ENCODE measurements at regions not wholly inside any gene's neighbourhood (a gene's known extent, or its start where the extent isn't known, plus 50 kb on each side); places are given as distances from the start of the nearest gene placed in this dataset.

DNA sequence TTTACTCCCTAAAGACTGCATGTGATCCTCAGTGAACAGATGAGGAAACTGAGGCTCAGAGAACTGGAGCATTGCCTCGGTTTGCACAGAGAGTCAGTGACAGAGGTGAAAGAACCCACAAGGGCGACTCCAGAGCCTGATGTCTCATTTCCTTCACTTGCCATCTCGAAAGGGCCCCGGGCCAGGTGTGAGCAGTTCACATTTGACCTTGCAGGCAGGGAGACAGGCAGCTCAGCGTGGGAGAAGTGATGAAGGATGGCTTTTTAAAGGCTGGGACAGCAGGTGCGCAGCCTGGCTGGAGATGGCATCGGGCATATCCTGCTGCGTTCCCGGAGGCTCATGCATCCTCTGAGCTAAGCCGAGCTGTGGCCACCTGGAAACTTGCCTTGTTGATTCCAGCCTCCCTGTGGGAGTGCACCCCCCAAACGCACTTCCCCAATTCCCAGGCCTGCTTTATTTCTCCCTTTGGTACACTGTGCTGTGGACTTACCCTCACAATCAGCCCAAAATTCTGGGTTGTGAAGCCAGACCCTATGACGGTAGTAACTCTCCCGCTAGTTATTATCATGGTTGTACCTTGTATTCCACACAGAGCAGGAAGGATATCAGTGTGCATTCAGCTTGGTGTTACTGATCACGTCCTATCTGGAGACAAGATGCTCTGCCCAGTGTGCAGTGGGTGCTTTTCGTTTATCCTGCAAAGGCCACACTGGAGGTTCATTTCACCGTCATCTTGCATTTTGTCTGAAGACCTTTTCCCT lies 753.2 kb upstream of the EEF2KMT start:
- no peak for DNase-seq (ENCODE audit: low read depth)

DNA sequence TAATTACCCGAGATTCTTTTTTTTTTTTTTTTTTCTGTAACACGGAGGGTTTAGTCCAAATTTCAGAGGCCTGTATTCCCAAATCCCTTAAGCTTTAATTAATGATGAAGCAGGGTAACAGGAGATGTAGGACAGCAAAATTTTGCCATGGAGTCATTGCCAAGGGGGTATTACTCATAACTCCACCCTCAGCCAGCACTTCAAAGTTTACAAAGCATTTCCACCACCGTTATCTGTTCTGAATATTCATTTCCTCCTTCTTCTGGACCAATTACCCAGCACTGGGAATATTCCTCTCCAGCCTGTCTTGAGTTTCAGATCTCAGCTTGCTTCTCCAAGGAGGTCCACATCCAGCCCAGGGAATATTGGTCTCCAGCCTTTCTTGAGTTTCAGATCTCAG lies 747.5 kb upstream of the EEF2KMT start:
- DNase-seq (ENCODE audit: low read depth), result no peak

DNA sequence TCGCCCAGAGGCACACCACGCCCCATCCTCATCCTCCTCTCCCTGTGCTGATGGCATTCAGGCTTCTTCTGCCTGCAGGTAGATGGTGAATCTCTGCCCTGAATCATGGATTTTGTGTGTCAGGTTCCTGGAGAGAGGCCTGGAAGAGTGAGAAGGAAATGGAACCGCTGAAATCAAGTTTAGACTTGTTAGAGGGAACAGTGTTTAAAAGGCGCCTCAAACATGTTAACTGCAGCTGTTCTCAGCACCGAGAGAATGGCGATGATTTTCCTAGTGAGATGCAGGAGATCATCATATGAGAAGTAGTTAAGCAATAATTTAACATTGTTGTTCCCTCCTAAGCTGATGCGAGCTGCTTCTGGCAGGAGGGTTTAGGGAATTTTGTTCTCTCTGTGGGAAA lies 744.4 kb upstream of the EEF2KMT start:
- DNase-seq (ENCODE audit: low read depth), result no peak

DNA sequence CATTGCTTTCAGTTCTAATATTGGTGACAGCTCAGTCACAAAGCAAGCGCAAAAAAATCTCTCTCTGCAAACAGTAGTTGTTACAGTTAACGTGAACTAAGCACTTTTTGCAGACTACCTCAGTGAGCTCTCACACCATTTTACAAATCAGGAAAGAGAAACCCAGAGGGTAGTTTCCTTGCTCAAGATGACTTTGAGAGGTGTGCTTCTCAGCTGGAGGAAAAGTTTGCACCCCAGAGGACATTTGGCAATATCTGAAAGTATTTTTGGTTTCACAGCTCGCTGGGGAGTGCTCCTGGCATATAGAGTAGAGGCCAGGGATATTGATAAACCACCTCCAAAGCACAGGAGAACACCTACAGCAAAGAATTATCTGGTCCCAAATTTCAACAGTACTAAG lies 741.1 kb upstream of the EEF2KMT start:
- DNase-seq (ENCODE audit: low read depth), result no peak

GRCh38 chr16:5838071-5838470 lies 740.5 kb upstream of the EEF2KMT start:
- no peak for DNase-seq (ENCODE audit: low read depth)

- DNase-seq (ENCODE audit: low read depth), result no peak
Observed at GRCh38 chr16:5837007-5837670, 739.5 kb upstream of the EEF2KMT start.

DNA sequence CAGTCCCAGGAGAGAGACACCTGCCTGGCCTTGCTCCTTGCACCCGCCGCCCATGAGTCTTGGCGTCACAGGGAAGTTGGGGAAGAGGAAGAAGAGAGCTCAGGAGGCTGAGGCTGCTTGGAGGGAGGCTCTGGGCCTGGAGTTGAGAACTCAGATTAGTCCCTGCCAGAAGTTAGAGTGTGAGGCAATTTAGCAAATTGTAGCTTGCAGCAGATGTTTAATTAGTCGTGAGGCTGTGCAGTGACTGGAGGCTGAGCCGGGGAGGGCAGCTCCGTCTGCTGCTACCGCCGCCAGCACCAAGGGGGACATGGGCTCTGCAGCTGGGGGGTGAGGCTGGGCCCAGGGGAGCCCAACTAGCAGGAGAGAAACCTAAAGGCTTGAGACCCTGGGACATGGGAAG lies 738.3 kb upstream of the EEF2KMT start:
- no peak for DNase-seq (ENCODE audit: low read depth)

GRCh38 chr16:5826332-5826731 lies 728.7 kb upstream of the EEF2KMT start:
- no peak for DNase-seq (ENCODE audit: low read depth)

DNA sequence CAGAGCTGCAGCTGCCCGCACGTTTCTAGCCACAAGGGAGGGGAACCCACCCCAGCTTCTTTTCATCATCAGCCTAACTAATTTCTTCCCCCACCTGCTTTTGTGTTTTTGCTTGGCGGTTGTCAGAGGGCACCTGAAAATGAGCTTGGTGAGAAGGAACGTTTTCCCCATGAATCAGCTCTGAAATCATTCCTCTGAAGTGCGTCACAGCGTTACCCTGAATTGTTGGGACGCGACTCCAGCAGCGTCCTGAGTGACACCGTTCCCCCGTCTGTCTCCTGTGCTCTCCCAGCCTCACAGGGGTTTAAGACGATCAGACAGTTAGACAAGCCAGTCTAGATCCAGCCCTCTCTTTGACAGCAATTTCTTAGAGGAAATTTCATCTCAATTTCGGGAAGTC lies 722.9 kb upstream of the EEF2KMT start:
- DNase-seq (ENCODE audit: low read depth), result no peak

DNA sequence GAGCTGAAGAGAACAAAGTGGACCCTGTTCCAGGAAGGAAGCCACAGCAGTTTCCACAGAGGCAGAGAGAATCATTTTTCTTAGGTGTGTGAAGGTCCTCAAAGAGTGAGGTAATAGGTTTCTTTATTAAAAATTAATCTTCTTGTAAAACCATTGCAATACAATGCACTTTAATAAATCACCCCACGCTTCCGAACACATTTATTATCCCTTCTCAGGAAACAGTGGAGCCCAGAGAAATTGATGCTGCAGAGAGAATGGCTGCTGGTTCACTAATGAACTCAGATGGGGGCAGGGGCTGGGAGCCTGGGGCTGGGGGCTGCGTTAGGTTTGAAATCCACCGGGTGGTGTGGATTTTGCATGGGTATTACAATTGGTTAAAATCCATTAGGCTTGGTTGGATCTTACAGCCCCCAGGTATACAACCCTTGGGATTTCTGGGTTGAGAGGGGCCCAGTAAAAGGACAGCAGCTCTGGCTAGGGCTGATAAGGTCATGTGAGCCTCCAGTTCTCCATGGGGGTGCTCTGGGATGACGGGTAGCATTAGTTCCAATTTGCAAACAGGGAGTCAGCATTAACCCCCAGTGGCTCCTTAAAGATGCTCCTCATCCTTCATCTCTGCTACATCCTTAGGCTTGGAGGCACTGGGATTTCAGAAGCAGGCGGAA lies 718.1 kb upstream of the EEF2KMT start:
- DNase-seq (ENCODE audit: low read depth), result no peak

DNA sequence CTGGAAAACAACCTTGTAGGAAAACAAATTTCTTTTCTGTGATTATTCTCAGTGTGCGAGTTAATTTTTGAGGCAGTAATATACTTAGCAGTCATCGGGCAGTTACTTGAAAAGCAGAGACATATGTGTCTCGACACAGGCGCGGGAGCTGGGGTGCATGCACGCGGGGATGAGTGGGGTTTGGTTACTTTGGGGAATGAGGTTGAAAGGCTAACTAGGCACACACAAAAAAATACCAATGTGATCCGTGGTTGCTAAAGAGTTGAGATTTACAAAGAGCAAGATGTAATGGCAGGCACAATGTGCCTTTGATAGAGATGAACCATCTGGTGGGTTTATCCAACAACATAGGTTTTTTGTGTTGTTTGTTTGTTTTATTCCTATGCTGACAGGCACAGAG lies 703.8 kb upstream of the EEF2KMT start:
- DNase-seq (ENCODE audit: low read depth), result no peak

DNA sequence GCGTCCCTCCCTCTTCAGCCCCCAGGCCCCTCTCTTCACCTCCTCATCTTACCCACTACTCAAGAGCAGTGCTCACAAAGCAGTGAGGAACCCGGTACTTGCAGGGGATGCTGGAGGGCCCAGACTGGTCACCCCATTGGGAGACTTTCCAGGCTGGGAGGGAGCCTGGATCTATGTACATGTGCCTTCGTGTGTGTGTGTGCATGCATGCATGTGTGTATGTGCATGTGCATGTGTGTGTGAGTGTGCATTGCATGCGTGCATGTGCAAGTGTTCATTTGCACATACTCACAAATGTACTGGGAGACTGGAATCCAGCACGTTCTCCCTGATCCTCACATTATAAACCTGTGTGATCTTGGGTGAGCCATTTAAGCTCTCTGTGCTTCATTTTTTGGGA lies 696.0 kb upstream of the EEF2KMT start:
- DNase-seq (ENCODE audit: low read depth), result no peak

- no peak for DNase-seq (ENCODE audit: low read depth)
Observed at GRCh38 chr16:5791011-5791657, 693.5 kb upstream of the EEF2KMT start.

DNA sequence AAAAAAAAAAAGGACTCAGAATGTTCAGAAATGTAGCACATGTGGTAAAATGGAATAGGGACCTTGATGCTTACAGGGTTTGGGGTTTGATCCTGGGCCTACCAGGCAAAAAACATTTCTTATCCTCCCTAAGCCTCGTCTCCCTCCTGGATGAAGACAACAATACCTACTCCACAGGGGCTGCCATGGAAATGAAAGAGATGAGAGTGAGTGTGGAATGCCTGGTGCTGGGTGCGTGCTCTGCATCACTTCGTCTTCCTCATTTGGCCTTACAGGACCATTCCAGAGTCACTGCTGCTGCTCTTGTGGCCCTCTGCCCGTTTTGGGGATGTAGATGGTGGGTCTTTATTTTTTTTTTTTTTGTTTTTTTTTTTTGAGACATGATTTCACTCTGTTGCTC lies 692.9 kb upstream of the EEF2KMT start:
- no peak for DNase-seq (ENCODE audit: low read depth)

- no peak for DNase-seq (ENCODE audit: low read depth)
Observed at GRCh38 chr16:5789033-5789432, 691.4 kb upstream of the EEF2KMT start.

- DNase-seq (ENCODE audit: low read depth), result no peak
Observed at GRCh38 chr16:5781436-5781835, 683.8 kb upstream of the EEF2KMT start.

DNA sequence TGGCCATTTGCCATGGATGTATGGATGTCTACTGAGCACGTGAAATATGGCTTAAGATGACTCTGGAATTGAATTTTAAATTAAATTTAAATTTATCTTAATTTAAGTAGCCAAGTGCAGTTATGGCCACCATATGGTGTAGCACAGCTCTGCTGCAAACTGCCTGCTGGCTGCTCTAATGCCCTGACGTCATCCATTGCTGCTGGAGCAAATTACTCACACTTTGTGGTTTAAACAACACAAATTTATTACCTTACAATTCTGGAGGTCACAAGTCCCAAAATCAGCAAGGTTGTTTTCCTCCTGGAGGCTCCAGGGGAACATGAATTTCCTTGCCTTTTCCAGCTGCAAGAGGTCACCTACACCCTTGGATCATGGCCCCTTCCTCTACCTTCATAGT lies 679.3 kb upstream of the EEF2KMT start:
- DNase-seq (ENCODE audit: low read depth), result no peak

DNA sequence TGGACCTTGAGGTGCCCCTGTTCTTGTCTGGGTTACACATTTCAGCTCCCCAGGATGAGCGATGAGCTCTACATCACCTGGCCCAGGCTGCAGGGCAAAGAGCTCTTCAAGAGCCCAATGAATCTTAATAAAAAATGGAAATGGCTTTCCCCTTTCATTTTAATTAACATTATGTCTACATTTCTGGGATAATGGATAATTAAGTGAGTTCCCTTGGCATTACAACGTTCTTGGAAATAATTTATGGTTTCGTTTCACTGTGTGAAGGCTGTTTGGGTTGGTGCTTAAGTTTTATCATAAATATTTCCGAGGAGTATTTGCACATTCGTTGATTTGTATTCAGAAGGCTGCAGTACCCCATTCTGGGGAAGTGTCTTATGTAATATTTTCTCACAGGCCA lies 678.3 kb upstream of the EEF2KMT start:
- no peak for DNase-seq (ENCODE audit: low read depth)

DNA sequence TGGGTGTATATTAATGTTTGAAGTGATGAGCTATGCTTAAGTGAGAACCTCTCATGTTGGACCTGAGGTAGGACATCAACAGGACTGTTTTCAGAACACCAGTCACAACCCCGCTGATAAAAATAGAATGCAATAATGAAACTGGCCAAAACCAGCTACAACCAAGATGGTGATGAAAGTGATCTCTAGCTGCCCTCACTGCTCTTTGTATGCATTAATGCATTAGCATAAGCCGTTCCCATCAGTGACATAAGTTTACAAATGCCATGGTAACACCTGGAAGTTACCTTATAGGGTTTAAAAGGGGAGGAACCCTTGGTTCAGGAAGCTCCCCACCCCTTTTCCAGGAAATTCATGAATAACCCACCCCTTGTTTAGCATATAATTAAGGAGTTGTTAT lies 672.5 kb upstream of the EEF2KMT start:
- no peak for DNase-seq (ENCODE audit: low read depth)

DNA sequence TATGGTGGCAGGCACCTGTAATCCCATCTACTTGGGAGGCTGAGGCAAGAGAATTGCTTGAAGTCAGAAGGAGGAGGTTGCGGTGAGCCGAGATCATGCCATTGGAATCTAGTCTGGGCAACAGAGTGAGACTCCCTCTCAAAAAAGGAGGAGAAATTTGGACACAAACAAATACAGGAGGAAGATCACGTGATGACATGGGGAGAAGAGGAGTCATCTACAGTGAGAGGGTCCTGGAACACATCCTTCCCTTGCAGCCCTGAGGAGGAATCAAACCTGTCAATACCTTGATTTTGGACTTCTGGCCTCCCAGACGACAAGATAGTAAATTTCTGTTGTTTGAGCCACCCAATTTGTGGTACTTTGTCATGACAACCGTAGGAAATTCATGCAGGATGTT lies 671.9 kb upstream of the EEF2KMT start:
- no peak for DNase-seq (ENCODE audit: low read depth)

DNA sequence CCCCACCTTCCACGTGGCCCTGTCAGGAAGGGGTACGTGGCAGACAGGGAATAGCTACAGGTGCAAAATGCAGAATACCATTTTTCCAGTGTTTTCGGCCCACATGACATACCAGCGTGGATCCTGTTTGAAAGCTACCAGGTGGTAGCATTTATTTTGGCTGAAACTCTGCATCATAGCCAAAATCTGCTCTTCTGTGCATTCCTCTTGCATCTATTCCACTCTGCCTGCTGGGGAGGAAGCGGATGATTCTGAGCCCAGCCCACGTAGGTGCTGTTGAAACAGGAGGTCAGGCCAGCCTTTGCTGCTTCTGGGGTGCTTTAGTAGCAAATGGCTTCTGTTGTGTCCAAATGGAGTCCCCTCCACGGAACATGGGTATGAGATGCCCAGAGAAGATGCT lies 670.9 kb upstream of the EEF2KMT start:
- DNase-seq (ENCODE audit: low read depth), result no peak

DNA sequence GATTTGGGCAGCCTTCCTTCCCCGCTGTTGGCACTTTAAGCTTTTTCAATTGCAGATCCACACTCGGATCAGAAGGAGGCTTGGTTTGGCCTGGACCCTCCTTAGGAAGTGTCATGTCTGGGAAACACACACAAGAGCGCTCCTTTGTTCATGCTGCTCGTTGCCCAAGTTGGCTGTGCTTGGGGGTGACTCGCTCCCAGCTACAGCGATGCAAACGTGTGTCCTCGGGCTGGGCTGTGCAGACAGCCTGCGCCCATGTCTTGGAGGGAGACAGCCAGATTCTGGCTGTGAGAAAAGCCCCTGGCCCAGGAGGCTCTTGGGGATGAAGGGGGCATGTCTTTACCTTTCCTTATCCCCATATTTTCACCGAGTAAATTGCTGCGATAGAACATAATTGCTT lies 665.6 kb upstream of the EEF2KMT start:
- no peak for DNase-seq (ENCODE audit: low read depth)

DNA sequence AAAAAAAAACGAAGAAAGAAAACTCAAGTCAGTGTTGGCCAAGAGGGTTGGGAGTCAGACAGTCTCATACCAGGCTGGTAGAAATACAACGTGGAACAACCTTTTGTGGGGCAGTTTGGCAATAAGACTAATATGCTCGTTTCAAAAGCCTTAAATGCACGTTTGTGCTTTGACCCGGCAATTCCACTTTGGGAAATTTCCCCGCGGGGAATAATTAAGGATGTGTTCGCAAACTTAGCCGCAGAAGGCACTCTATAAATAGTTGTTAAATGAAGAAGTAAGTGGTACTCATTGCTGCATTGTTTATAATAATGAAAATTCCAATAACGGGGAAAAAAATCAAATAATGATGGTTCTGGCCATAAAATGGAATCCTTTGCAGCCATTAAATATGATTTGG lies 664.8 kb upstream of the EEF2KMT start:
- no peak for DNase-seq (ENCODE audit: low read depth)

Data from activated T-cell treated with anti-CD3 and anti-CD28 coated beads for 48 hours (primary cell).